HG02970 (cell line): ENCODE measurements at regions not wholly inside any gene's neighbourhood (a gene's known extent, or its start where the extent isn't known, plus 50 kb on each side); places are given as distances from the start of the nearest gene placed in this dataset.

Experiments
- ATAC-seq: cut with Tn5 transposase; IDR thresholded peaks from one replicate; pipeline ENCODE4 v1.9.1; 2021; ENCODE audit warnings: mild to moderate bottlenecking, moderate library complexity, moderate number of reproducible peaks; ENCODE audit not compliant: unreplicated experiment, low FRiP score

DNA sequence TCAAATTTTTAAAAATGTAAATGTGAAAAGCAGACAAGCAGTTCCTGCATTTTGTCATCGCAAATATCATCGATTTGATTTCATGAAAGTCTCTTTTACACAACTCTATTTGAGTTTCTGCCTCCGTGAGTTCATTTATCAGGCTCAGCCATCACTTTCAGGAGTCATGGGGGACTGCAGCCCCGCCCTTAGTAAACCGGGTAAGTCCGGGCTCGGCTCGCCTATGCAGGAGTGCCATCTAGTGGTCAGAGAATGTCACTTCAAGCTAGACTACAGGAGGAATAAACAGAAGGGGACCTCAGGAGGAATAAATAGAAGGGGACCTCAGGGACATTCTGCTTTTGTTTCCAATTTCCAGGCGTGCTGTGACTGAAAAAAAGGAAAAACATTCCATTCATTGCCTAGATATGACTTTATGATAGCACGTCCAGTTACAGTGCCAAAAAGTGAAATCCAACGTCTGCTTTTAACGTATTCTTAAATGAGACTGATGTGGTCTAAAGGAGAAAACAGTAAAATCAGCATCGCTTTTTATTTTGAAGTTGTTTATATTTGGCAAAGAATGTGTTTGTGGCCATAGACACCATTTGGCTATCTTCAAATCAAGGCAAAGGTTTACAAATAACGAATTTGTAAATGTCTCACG, 333.9 kb downstream of the HACE1 start:
- peak; percentile 97 for ATAC-seq

GRCh38 chr6:104522533-104522932, 337.2 kb downstream of the HACE1 start:
- ATAC-seq = no peak

GRCh38 chr6:104521176-104521575, 338.5 kb downstream of the HACE1 start:
- ATAC-seq = no peak

GRCh38 chr6:104519566-104519965, 340.2 kb downstream of the HACE1 start:
- no peak for ATAC-seq

- no peak for ATAC-seq
Observed at GRCh38 chr6:104509355-104509754, 350.4 kb downstream of the HACE1 start.

- no peak for ATAC-seq
Observed at GRCh38 chr6:104506429-104506828, 353.3 kb downstream of the HACE1 start.

- no peak for ATAC-seq
Observed at GRCh38 chr6:104505838-104506237, 353.9 kb downstream of the HACE1 start.

DNA sequence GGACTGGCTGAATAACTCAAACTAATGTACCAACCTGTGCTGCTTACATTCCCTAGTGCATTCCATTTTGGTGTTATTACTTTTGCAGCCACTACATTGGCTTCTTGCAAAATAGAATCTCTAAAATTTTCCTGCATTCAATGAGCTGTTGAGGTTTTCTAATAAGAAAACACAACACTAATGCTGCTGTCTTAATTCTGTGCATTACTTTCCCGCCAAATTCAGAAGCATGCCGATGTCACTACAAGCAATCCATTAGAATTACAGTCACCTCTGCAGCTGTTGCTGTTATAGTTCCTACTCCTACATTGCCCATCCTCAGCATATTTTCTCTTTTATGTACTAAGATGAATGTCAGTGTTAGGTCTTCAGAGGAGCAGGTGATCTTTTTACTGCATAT, 359.5 kb downstream of the HACE1 start:
- ATAC-seq = no peak

GRCh38 chr6:104486035-104486434, 373.7 kb downstream of the HACE1 start:
- ATAC-seq = no peak

GRCh38 chr6:104484626-104485025, 375.1 kb downstream of the HACE1 start:
- no peak for ATAC-seq

DNA sequence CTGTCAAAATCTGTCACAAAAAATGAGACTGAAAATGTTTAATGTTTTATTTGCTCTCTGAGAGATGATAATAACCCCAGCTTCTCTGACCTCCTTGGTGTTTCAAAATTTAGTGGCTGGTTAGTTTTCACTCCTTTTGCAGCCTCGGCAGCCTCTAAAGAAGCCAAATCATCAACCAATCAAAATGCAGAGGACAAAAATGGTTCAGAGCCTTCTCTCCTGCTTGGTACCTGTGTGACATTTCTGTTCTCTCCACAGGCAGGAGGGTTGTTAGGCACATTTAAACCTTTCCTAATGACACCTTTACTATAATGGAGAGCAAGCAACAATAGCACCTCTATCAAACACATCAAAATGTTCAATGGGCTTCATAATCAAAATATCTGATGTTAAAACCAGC, 375.5 kb downstream of the HACE1 start:
- ATAC-seq = no peak

GRCh38 chr6:104483225-104483834, 376.4 kb downstream of the HACE1 start:
- ATAC-seq = no peak

GRCh38 chr6:104477569-104477968, 382.1 kb downstream of the HACE1 start:
- ATAC-seq = no peak

- ATAC-seq = no peak
Observed at GRCh38 chr6:104473021-104473429, 386.7 kb downstream of the HACE1 start.

GRCh38 chr6:104472021-104472901, 387.5 kb downstream of the HACE1 start:
- ATAC-seq = no peak

GRCh38 chr6:104466306-104466705, 393.4 kb downstream of the HACE1 start:
- no peak for ATAC-seq

DNA sequence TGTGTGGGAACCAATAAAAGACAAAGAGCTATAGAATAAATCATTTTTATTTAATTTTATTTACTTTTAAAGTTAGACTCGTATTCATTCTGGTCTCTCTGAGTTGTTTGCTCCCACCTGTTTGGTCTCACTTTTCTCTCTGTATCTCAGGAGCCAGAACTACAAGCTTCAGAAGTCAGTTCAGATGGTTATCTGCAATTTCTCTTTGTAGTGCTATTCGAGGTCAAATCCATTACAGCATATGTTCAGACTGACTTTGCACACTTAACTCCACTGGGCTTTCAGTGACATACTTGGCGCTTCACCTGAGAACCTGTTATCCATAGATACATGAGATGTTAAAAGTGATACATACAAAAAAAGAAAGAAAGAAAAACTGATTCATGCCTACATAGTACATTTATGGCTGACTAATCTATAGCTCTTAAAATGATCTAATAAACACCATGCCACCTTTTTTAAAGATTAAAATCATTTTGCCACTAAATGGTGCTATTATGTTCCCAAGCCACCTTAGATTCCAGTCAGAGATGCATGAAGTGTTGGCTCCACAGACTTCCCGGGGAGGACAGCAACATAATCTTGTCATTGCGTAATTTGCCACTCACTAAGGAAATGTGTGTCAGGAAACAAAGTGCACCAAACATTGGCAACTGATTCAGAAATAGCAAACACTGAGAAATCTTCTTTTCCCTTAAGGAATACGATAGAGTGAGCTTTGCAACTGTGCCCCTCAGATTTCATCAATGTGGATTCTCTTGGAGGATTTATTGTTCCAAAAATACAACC, 396.7 kb downstream of the HACE1 start:
- no peak for ATAC-seq

GRCh38 chr6:104460738-104461483, 398.8 kb downstream of the HACE1 start:
- no peak for ATAC-seq

GRCh38 chr6:104459543-104459942, 400.2 kb downstream of the HACE1 start:
- no peak for ATAC-seq

DNA sequence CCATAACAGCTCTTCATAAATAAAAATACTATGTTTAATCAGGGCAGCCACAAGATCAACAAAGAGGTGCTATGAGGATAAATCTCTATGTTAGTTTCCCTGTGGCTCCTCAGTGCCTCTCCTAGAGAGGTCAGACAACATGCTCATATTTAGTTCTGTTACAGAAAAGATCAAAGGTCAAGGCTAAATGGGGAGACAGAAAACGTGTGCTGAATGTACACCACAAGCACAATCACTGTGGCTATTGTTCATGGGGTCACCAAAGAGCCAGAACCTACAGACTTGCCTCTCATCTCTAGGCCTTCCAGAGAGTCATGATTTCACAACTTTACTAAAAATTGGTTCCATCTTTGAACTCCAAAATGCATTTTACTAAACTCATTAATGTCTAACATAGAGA, 409.8 kb downstream of the HACE1 start:
- ATAC-seq = no peak
